ENCODE measurements at regions not wholly inside any gene's neighbourhood (a gene's known extent, or its start where the extent isn't known, plus 50 kb on each side); places are given as distances from the start of the nearest gene placed in this dataset.

DNA sequence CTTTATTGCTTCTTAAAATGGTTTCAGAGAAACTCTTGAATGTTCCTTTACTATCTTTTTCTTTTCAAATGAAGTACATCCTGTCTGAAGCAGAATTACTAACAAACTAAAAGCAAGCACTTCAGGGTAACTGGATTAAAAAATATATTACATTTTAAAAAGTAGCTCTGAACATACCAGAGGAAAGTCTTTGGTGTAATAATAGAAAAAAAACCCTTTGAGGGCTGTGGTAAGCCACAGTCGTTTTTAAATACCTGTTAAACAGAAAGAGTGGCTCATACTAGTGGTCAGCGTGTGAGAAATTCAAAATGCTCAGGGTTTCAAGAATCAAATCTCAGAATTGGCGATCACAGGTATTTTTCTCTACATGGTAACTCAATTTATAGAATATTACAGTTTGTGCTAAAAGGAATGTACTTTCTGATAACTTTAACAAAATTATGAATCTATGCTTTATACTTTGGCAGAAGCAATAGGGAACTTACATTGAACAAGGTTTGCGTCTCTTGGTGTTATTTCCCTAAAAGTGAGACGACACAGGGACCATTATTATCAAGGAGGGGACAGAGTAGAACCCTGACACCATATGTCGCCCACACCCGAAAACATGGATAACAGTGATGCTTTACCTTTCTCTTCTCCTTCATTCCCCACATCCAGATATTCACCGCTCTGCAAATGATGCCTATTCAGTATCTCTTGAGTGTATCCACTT, 97.0 kb upstream of the DPH5 start (continued):
- TF ChIP-seq PAX5 (IDR thresholded peaks at IDR 0.05; ENCODE audit: borderline replicate concordance, low read depth, low read length) (peak; percentile 59; the same call in 1 of the 2 replicates), SIX5 (IDR thresholded peaks at IDR 0.05; ENCODE audit: low read depth, low read length, severe bottlenecking) (no peak), MEF2A (IDR thresholded peaks at IDR 0.05; ENCODE audit: insufficient read depth, low read depth, low read length) (peak; percentile 89), SREBF2 (IDR thresholded peaks at IDR 0.05; ENCODE audit: low read length) (no peak), RUNX3 (IDR thresholded peaks at IDR 0.05; ENCODE audit: low read length) (peak; percentile 99), SMC3 (IDR thresholded peaks at IDR 0.05; ENCODE audit: borderline replicate concordance, low read length) (peak; percentile 9; the same call in 1 of the 2 replicates), CEBPB (IDR thresholded peaks at IDR 0.05; ENCODE audit: borderline replicate concordance in 1 of 2, low read depth in 2 of 2, low read length in 2 of 2) (peak in 1 of 2 experiments; percentile 84; a peak in 2 of 4 replicates), EP300 (IDR thresholded peaks at IDR 0.05; ENCODE audit: borderline replicate concordance in 1 of 2, control insufficient read depth in 1 of 2, low read depth in 2 of 2, low read length in 2 of 2) (peak in 1 of 2 experiments; percentile 63; a peak in 1 of 4 replicates), GABPA (IDR thresholded peaks at IDR 0.05; ENCODE audit: low read depth) (peak; percentile 26; the same call in 1 of the 2 replicates), MYC (IDR thresholded peaks at IDR 0.05; ENCODE audit: insufficient read depth, insufficient read length, insufficient replicate concordance, low read length, severe bottlenecking) (no peak), ZNF24 (IDR thresholded peaks at IDR 0.05) (peak; percentile 54; the same call in 1 of the 2 replicates), RAD21 (IDR thresholded peaks at IDR 0.05; ENCODE audit: insufficient read depth, low read depth, low read length) (peak; percentile 41), RELA (IDR thresholded peaks at IDR 0.05; ENCODE audit: borderline replicate concordance, partially characterized antibody) (no peak), MTA2 (IDR thresholded peaks at IDR 0.05; ENCODE audit: low read depth) (peak; percentile 70), LARP7 (IDR thresholded peaks at IDR 0.05) (no peak), ATF7 (IDR thresholded peaks at IDR 0.05; ENCODE audit: low read depth) (peak; percentile 56), ZNF384 (IDR thresholded peaks at IDR 0.05; ENCODE audit: borderline replicate concordance, low read depth, low read length) (peak; percentile 55; the same call in 1 of the 2 replicates), TARDBP (IDR thresholded peaks at IDR 0.05; ENCODE audit: borderline replicate concordance) (no peak), CBX5 (IDR thresholded peaks at IDR 0.05; ENCODE audit: low read depth) (0 out of 2 replicates have a peak, but pooled peaks have one; percentile 65), CHD1 (IDR thresholded peaks at IDR 0.05; ENCODE audit: low read depth, low read length) (no peak), POU2F2 (IDR thresholded peaks at IDR 0.05; ENCODE audit: borderline replicate concordance, low read depth, low read length) (peak; percentile 76; the same call in 1 of the 3 replicates), CHD4 (IDR thresholded peaks at IDR 0.05) (no peak), NFIC (IDR thresholded peaks at IDR 0.05; ENCODE audit: low read depth, low read length) (peak; percentile 92), IRF4 (IDR thresholded peaks at IDR 0.05; ENCODE audit: low read depth, low read length) (no peak), ZBED1 (IDR thresholded peaks at IDR 0.05; ENCODE audit: borderline replicate concordance) (no peak)
- TF ChIP-seq, protein P1, sequence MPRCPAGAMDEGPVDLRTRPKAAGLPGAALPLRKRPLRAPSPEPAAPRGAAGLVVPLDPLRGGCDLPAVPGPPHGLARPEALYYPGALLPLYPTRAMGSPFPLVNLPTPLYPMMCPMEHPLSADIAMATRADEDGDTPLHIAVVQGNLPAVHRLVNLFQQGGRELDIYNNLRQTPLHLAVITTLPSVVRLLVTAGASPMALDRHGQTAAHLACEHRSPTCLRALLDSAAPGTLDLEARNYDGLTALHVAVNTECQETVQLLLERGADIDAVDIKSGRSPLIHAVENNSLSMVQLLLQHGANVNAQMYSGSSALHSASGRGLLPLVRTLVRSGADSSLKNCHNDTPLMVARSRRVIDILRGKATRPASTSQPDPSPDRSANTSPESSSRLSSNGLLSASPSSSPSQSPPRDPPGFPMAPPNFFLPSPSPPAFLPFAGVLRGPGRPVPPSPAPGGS (IDR thresholded peaks at IDR 0.05; ENCODE audit: borderline replicate concordance, insufficient read depth, low read depth, low read length, poor library complexity, severe bottlenecking), result peak; percentile 34
- TF ChIP-seq, protein P2, sequence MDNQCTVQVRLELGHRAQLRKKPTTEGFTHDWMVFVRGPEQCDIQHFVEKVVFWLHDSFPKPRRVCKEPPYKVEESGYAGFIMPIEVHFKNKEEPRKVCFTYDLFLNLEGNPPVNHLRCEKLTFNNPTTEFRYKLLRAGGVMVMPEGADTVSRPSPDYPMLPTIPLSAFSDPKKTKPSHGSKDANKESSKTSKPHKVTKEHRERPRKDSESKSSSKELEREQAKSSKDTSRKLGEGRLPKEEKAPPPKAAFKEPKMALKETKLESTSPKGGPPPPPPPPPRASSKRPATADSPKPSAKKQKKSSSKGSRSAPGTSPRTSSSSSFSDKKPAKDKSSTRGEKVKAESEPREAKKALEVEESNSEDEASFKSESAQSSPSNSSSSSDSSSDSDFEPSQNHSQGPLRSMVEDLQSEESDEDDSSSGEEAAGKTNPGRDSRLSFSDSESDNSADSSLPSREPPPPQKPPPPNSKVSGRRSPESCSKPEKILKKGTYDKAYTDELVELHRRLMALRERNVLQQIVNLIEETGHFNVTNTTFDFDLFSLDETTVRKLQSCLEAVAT (IDR thresholded peaks at IDR 0.05), result peak; percentile 89
